Thoracic aorta (tissue), 2 donors: ENCODE measurements at regions not wholly inside any gene's neighbourhood (a gene's known extent, or its start where the extent isn't known, plus 50 kb on each side); places are given as distances from the start of the nearest gene placed in this dataset.

Experiments
- ATAC-seq: fragments of 150-250 bp; one replicate; pipeline ENCODE4 v1.8.0; 2017; ENCODE audit warnings: low read depth; ENCODE audit not compliant: insufficient number of reproducible peaks, low FRiP score
- DNase-seq: peaks from one replicate; pipeline ENCODE4 v3.0.0-alpha.2; 2020; ENCODE audit warnings: low spot score
- H3K27ac ChIP-seq, 2 donors: fragments of 200-600 bp; sonication (generic); 1 replicate in 1 of 2; 2 replicates in 1 of 2; pipeline ENCODE4 v1.5.1; 2016; ENCODE audit warnings: mild to moderate bottlenecking in 2 of 2, moderate library complexity in 2 of 2
- H3K27me3 ChIP-seq: fragments of 200-600 bp; sonication (generic); replicated peaks from 2 replicates; pipeline ENCODE4 v1.6.0; 2016; ENCODE audit warnings: mild to moderate bottlenecking; ENCODE audit not compliant: insufficient read depth
- H3K36me3 ChIP-seq: fragments of 200-600 bp; sonication (generic); one replicate; pipeline ENCODE4 v1.5.1; 2016
- H3K4me1 ChIP-seq, 2 donors: fragments of 200-600 bp; sonication (generic); 1 replicate in 1 of 2; 2 replicates in 1 of 2; pipeline versions ENCODE4 v1.5.1 to v1.6.0; 2016; ENCODE audit warnings: low read depth in 2 of 2, mild to moderate bottlenecking in 1 of 2; ENCODE audit not compliant: control insufficient read depth in 1 of 2
- H3K4me3 ChIP-seq: fragments of 200-600 bp; sonication (generic); 2 replicates; pipeline ENCODE4 v1.5.1; 2016; ENCODE audit warnings: mild to moderate bottlenecking
- H3K9me3 ChIP-seq: fragments of 200-600 bp; sonication (generic); 2 replicates; pipeline ENCODE4 v1.5.1; 2016
- CTCF ChIP-seq: fragments of 200-600 bp; sonication (generic); IDR thresholded peaks from one replicate; pipeline ENCODE4 v1.5.1; 2019; ENCODE audit warnings: antibody characterized with exemption

DNA sequence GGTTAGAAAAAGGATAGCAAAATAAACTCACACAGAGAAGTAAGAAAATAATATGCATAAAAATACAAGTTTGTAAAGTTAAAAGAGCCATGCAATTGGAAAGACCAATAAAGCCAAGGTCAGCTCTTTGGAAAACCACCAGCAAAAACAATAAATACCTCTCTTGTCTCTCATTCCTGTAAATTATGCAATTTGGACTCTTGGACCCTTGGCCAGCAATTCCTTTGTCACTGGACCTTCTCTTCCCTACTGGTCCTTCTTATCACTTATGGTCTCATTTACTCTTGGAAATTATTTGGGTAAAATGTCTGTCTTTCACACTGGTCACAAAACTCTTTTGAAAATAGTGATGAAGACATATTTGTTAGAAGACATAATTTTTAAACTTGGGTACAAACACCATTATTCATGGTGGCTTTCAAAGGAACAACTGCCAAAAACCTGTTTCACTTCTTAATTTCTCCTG is 379.5 kb downstream of the TMEM232 start:
- TF ChIP-seq CTCF, result no peak
- Histone ChIP-seq H3K36me3 (no peaks in the 10 kb centered on the region), H3K27ac (no peak overlapping the region), H3K4me3 (no peak overlapping the region), H3K4me1 (peaks cover 6 to 34% of the 10 kb centered on the region in 2 donors), H3K27me3 (no peaks in the 10 kb centered on the region), H3K9me3 (no peaks in the 10 kb centered on the region)
- ATAC-seq (no peak), DNase-seq (no peak)

- no peaks in the 10 kb centered on the region for H3K9me3 ChIP-seq
- H3K27me3 ChIP-seq, result no peaks in the 10 kb centered on the region
- H3K36me3 ChIP-seq, result no peaks in the 10 kb centered on the region
- H3K27ac ChIP-seq, result no peak overlapping the region
- DNase-seq, result no peak
- H3K4me1 ChIP-seq, result peaks cover 6 to 26% of the 10 kb centered on the region in 2 donors
- no peak for ATAC-seq
- H3K4me3 ChIP-seq, result no peak overlapping the region
- no peak for TF ChIP-seq CTCF
Observed at GRCh38 chr5:110347781-110348180, 378.7 kb downstream of the TMEM232 start.

- no peak for ATAC-seq
Observed at GRCh38 chr5:110351430-110351829, 375.0 kb downstream of the TMEM232 start.

DNA sequence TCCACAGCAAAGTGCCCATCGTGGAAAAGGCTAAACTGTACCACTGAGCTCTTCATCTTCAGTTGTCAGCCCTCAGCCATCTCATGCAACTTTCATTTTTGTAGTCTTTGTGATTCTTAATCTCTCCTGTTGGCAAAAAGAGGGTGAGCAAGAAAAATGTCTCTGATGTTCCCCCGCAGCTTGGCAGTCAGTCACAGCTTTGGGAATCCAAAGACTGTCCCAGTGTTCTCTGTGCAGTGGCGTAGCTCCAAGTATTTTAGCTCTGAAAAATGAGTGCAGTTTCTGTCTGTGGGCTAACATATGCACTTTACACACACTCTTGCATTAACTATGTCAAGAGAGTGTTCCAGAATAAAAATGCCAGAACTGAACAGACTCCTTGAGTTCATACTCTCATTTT is 372.2 kb downstream of the TMEM232 start:
- H3K27me3 ChIP-seq, result no peaks in the 10 kb centered on the region
- no peak for ATAC-seq
- H3K9me3 ChIP-seq, result no peaks in the 10 kb centered on the region
- DNase-seq, result no peak
- TF ChIP-seq CTCF, result no peak
- H3K27ac ChIP-seq, result no peak overlapping the region
- H3K36me3 ChIP-seq, result no peaks in the 10 kb centered on the region
- peaks cover 0 to 12% of the 10 kb centered on the region in 2 donors for H3K4me1 ChIP-seq
- H3K4me3 ChIP-seq, result no peak overlapping the region

More at GRCh38 chr5:110351430-110351829, 375.0 kb downstream of the TMEM232 start:
- TF ChIP-seq CTCF, result no peak
- no peaks in the 10 kb centered on the region for H3K36me3 ChIP-seq
- no peak overlapping the region for H3K27ac ChIP-seq
- H3K4me1 ChIP-seq, result peaks cover 0 to 20% of the 10 kb centered on the region in 2 donors
- no peaks in the 10 kb centered on the region for H3K27me3 ChIP-seq
- no peak for DNase-seq
- no peak overlapping the region for H3K4me3 ChIP-seq
- H3K9me3 ChIP-seq, result no peaks in the 10 kb centered on the region

- Histone ChIP-seq H3K9me3 (no peaks in the 10 kb centered on the region), H3K36me3 (no peaks in the 10 kb centered on the region), H3K27me3 (no peaks in the 10 kb centered on the region), H3K4me1 (peaks cover 0 to 12% of the 10 kb centered on the region in 2 donors), H3K27ac (no peak overlapping the region), H3K4me3 (no peak overlapping the region)
- ATAC-seq (no peak), DNase-seq (no peak)
- TF ChIP-seq CTCF, result no peak
Observed at GRCh38 chr5:110354915-110355644, 371.4 kb downstream of the TMEM232 start.
